GM18508 (cell line): ENCODE measurements at regions not wholly inside any gene's neighbourhood (a gene's known extent, or its start where the extent isn't known, plus 50 kb on each side); places are given as distances from the start of the nearest gene placed in this dataset.

Experiments
- ATAC-seq: cut with Tn5 transposase; IDR thresholded peaks from one replicate; pipeline ENCODE4 v1.9.1; 2021; ENCODE audit warnings: moderate number of reproducible peaks; ENCODE audit not compliant: insufficient read depth, unreplicated experiment

GRCh38 chr6:145406783-145407182 lies 328.5 kb downstream of the EPM2A start:
- no peak for ATAC-seq

GRCh38 chr6:145415616-145416015 lies 319.7 kb downstream of the EPM2A start:
- no peak for ATAC-seq

GRCh38 chr6:145420599-145420998 lies 314.7 kb downstream of the EPM2A start:
- ATAC-seq, result no peak

GRCh38 chr6:145423936-145424335 lies 311.4 kb downstream of the EPM2A start:
- ATAC-seq, result no peak

- ATAC-seq, result no peak
Observed at GRCh38 chr6:145427232-145427631, 308.1 kb downstream of the EPM2A start.

- ATAC-seq, result no peak
Observed at GRCh38 chr6:145428706-145429105, 306.6 kb downstream of the EPM2A start.

- ATAC-seq, result no peak
Observed at GRCh38 chr6:145442110-145442509, 293.2 kb downstream of the EPM2A start.

- ATAC-seq, result no peak
Observed at GRCh38 chr6:145445674-145446073, 289.6 kb downstream of the EPM2A start.

GRCh38 chr6:145451029-145451428 lies 284.3 kb downstream of the EPM2A start:
- no peak for ATAC-seq

- no peak for ATAC-seq
Observed at GRCh38 chr6:145453376-145453775, 281.9 kb downstream of the EPM2A start.

GRCh38 chr6:145454006-145454405 lies 281.3 kb downstream of the EPM2A start:
- no peak for ATAC-seq

- ATAC-seq, result no peak
Observed at GRCh38 chr6:145457556-145457955, 277.8 kb downstream of the EPM2A start.

- ATAC-seq, result no peak
Observed at GRCh38 chr6:145468534-145468933, 266.8 kb downstream of the EPM2A start.

- ATAC-seq, result no peak
Observed at GRCh38 chr6:145469021-145469420, 266.3 kb downstream of the EPM2A start.

- no peak for ATAC-seq
Observed at GRCh38 chr6:145475794-145476396, 259.4 kb downstream of the EPM2A start.

GRCh38 chr6:145480024-145480423 lies 255.3 kb downstream of the EPM2A start:
- no peak for ATAC-seq

- no peak for ATAC-seq
Observed at GRCh38 chr6:145483191-145483996, 251.9 kb downstream of the EPM2A start.

- ATAC-seq, result no peak
Observed at GRCh38 chr6:145485288-145485687, 250.0 kb downstream of the EPM2A start.

- ATAC-seq, result no peak
Observed at GRCh38 chr6:145486306-145486705, 249.0 kb downstream of the EPM2A start.

- no peak for ATAC-seq
Observed at GRCh38 chr6:145489583-145489982, 245.7 kb downstream of the EPM2A start.

- no peak for ATAC-seq
Observed at GRCh38 chr6:145490068-145490467, 245.3 kb downstream of the EPM2A start.

- ATAC-seq, result no peak
Observed at GRCh38 chr6:145491126-145491525, 244.2 kb downstream of the EPM2A start.
